ENCODE measurements at regions not wholly inside any gene's neighbourhood (a gene's known extent, or its start where the extent isn't known, plus 50 kb on each side); places are given as distances from the start of the nearest gene placed in this dataset.

GRCh38 chr11:116226731-116227130, 546.1 kb downstream of the BUD13 start:
- Histone ChIP-seq H3K9me3 (ENCODE audit: control insufficient read depth in 4 of 4, low read length in 3 of 4) (no peaks in the 10 kb centered on the region), H3K27me3 (ENCODE audit: control insufficient read depth in 4 of 4, insufficient read depth in 4 of 4, low read length in 3 of 4) (peaks cover 0 to 2% (median 1%) of the 10 kb centered on the region in 4 donors), H3K36me3 (ENCODE audit: control insufficient read depth in 4 of 4, insufficient read depth in 3 of 4, low read depth in 1 of 4, low read length in 3 of 4) (no peaks in the 10 kb centered on the region), H3K27ac (ENCODE audit: low read depth in 1 of 2, low read length in 2 of 2) (no peak overlapping the region), H3K4me1 (ENCODE audit: control insufficient read depth in 4 of 4, insufficient read depth in 4 of 4, low read length in 3 of 4) (no peaks in the 10 kb centered on the region), H3K9ac (ENCODE audit: low read depth in 1 of 2, low read length in 2 of 2) (no peak overlapping the region), H3K4me3 (ENCODE audit: low read depth in 1 of 3, low read length in 3 of 3) (no peak overlapping the region)
- DNase-seq (ENCODE audit: low spot score) = no peak
- TF ChIP-seq SP1 (IDR thresholded peaks at IDR 0.05) (no peak), JUND (IDR thresholded peaks at IDR 0.05) (no peak), YY1 (IDR thresholded peaks at IDR 0.05) (no peak), EGR1 (IDR thresholded peaks at IDR 0.05; ENCODE audit: low read depth in 2 of 2) (no peak), RXRA (IDR thresholded peaks at IDR 0.05) (no peak), FOXA1 (IDR thresholded peaks at IDR 0.05) (no peak), FOXA2 (IDR thresholded peaks at IDR 0.05) (no peak), GABPA (IDR thresholded peaks at IDR 0.05 in 1 of 2, conservative IDR thresholded peaks at IDR 0.05 in 1 of 2) (no peak), RAD21 (IDR thresholded peaks at IDR 0.05) (no peak)
- TF ChIP-seq, protein P1, sequence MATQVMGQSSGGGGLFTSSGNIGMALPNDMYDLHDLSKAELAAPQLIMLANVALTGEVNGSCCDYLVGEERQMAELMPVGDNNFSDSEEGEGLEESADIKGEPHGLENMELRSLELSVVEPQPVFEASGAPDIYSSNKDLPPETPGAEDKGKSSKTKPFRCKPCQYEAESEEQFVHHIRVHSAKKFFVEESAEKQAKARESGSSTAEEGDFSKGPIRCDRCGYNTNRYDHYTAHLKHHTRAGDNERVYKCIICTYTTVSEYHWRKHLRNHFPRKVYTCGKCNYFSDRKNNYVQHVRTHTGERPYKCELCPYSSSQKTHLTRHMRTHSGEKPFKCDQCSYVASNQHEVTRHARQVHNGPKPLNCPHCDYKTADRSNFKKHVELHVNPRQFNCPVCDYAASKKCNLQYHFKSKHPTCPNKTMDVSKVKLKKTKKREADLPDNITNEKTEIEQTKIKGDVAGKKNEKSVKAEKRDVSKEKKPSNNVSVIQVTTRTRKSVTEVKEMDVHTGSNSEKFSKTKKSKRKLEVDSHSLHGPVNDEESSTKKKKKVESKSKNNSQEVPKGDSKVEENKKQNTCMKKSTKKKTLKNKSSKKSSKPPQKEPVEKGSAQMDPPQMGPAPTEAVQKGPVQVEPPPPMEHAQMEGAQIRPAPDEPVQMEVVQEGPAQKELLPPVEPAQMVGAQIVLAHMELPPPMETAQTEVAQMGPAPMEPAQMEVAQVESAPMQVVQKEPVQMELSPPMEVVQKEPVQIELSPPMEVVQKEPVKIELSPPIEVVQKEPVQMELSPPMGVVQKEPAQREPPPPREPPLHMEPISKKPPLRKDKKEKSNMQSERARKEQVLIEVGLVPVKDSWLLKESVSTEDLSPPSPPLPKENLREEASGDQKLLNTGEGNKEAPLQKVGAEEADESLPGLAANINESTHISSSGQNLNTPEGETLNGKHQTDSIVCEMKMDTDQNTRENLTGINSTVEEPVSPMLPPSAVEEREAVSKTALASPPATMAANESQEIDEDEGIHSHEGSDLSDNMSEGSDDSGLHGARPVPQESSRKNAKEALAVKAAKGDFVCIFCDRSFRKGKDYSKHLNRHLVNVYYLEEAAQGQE (IDR thresholded peaks at IDR 0.05) = no peak
- WGBS = 76% methylated on average over 3 of the region's 3 CpGs

- DNase-seq (ENCODE audit: low spot score) = no peak
- no peaks in the 10 kb centered on the region for H3K9me3 ChIP-seq (ENCODE audit: control insufficient read depth in 4 of 4, low read length in 3 of 4)
- H3K27ac ChIP-seq (ENCODE audit: low read depth in 1 of 2, low read length in 2 of 2) = no peak overlapping the region
- no peak overlapping the region for H3K4me3 ChIP-seq (ENCODE audit: low read depth in 1 of 3, low read length in 3 of 3)
- H3K36me3 ChIP-seq (ENCODE audit: control insufficient read depth in 4 of 4, insufficient read depth in 3 of 4, low read depth in 1 of 4, low read length in 3 of 4) = no peaks in the 10 kb centered on the region
- no peak overlapping the region for H3K9ac ChIP-seq (ENCODE audit: low read depth in 1 of 2, low read length in 2 of 2)
- no peak for TF ChIP-seq RAD21 (IDR thresholded peaks at IDR 0.05)
- no peak for TF ChIP-seq HNF4G (IDR thresholded peaks at IDR 0.05)
- TF ChIP-seq FOXA2 (IDR thresholded peaks at IDR 0.05) = no peak
- TF ChIP-seq ZBTB33 (IDR thresholded peaks at IDR 0.05) = no peak
- TF ChIP-seq TAF1 (conservative IDR thresholded peaks at IDR 0.05) = no peak
- TF ChIP-seq NR2F2 (IDR thresholded peaks at IDR 0.05) = no peak
- TF ChIP-seq, protein P2, sequence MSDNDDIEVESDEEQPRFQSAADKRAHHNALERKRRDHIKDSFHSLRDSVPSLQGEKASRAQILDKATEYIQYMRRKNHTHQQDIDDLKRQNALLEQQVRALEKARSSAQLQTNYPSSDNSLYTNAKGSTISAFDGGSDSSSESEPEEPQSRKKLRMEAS (IDR thresholded peaks at IDR 0.05) = no peak
- TF ChIP-seq EGR1 (IDR thresholded peaks at IDR 0.05; ENCODE audit: low read depth in 2 of 2) = no peak
- H3K4me1 ChIP-seq (ENCODE audit: control insufficient read depth in 4 of 4, insufficient read depth in 4 of 4, low read length in 3 of 4) = no peaks in the 10 kb centered on the region
- H3K27me3 ChIP-seq (ENCODE audit: control insufficient read depth in 4 of 4, insufficient read depth in 4 of 4, low read length in 3 of 4) = peaks cover 0 to 2% (median 0%) of the 10 kb centered on the region in 4 donors
- 48% methylated on average over 7 of the region's 7 CpGs for WGBS
Measured at GRCh38 chr11:116225784-116226585, 546.8 kb downstream of the BUD13 start.
